Mesenchymal stem cell (in vitro differentiated cells and primary cell): ENCODE measurements at regions not wholly inside any gene's neighbourhood (a gene's known extent, or its start where the extent isn't known, plus 50 kb on each side); places are given as distances from the start of the nearest gene placed in this dataset.

ENCODE experiments used
- DNase-seq: peaks from one replicate; pipeline ENCODE4 v3.0.0-alpha.2; 2013
- H2AFZ ChIP-seq: one replicate; pipeline ENCODE4 v1.6.1; 2013; ENCODE audit warnings: low read depth, mild to moderate bottlenecking, control low read depth, inconsistent platforms, low read length, moderate library complexity
- H2AK5ac ChIP-seq: 2 replicates; pipeline ENCODE4 v1.6.1; 2013; ENCODE audit warnings: low read length, moderate library complexity, mild to moderate bottlenecking, inconsistent platforms; ENCODE audit not compliant: severe bottlenecking
- H2BK120ac ChIP-seq: one replicate; pipeline ENCODE4 v1.6.1; 2013; ENCODE audit warnings: low read depth, mild to moderate bottlenecking, inconsistent platforms, low read length, moderate library complexity
- H2BK12ac ChIP-seq, 2 experiments: one replicate each; pipeline ENCODE4 v1.6.1; 2013; ENCODE audit warnings: inconsistent platforms in 2 of 2, low read length in 2 of 2, mild to moderate bottlenecking in 2 of 2, moderate library complexity in 2 of 2, control low read depth in 1 of 2
- H2BK15ac ChIP-seq: one replicate; pipeline ENCODE4 v1.6.1; 2013; ENCODE audit warnings: mild to moderate bottlenecking, low read depth, inconsistent platforms; ENCODE audit not compliant: poor library complexity, severe bottlenecking
- H2BK5ac ChIP-seq: 2 replicates; pipeline ENCODE4 v1.6.1; 2013; ENCODE audit warnings: low read depth, mild to moderate bottlenecking, low read length, control low read depth, inconsistent platforms; ENCODE audit not compliant: poor library complexity, severe bottlenecking
- H3K14ac ChIP-seq, 2 experiments: one replicate each; pipeline ENCODE4 v1.6.1; 2013; ENCODE audit warnings: inconsistent platforms in 2 of 2, low read length in 2 of 2, control low read depth in 1 of 2, mild to moderate bottlenecking in 1 of 2, moderate library complexity in 1 of 2
- H3K18ac ChIP-seq, 2 experiments: one replicate each; pipeline ENCODE4 v1.6.1; 2013; ENCODE audit warnings: inconsistent platforms in 2 of 2, low read length in 2 of 2, control low read depth in 1 of 2, low read depth in 1 of 2, mild to moderate bottlenecking in 1 of 2
- H3K23ac ChIP-seq, 2 experiments: one replicate each; pipeline ENCODE4 v1.6.1; 2013; ENCODE audit warnings: inconsistent platforms in 2 of 2, low read length in 2 of 2, mild to moderate bottlenecking in 2 of 2, moderate library complexity in 2 of 2, control low read depth in 1 of 2
- H3K27ac ChIP-seq: 2 replicates; pipeline ENCODE4 v1.5.1; 2013; ENCODE audit warnings: mild to moderate bottlenecking, moderate library complexity, low read length, control low read depth, inconsistent platforms; ENCODE audit not compliant: poor library complexity, severe bottlenecking
- H3K27me3 ChIP-seq, 2 experiments: 2 replicates each; pipeline versions ENCODE4 v1.6.1 to v1.7.0; 2013; ENCODE audit warnings: low read length in 2 of 2, mild to moderate bottlenecking in 2 of 2, moderate library complexity in 2 of 2, control low read depth in 1 of 2, inconsistent platforms in 1 of 2; ENCODE audit not compliant: control insufficient read depth in 1 of 2, insufficient read depth in 1 of 2
- H3K36me3 ChIP-seq, 2 experiments: 2 replicates each; pipeline versions ENCODE4 v1.6.1 to v1.7.0; 2013; ENCODE audit warnings: low read length in 2 of 2, control low read depth in 1 of 2, inconsistent platforms in 1 of 2, low read depth in 1 of 2, mild to moderate bottlenecking in 1 of 2; ENCODE audit not compliant: insufficient read depth in 2 of 2, control insufficient read depth in 1 of 2
- H3K4ac ChIP-seq, 2 experiments: one replicate each; pipeline ENCODE4 v1.6.1; 2013; ENCODE audit warnings: inconsistent platforms in 2 of 2, low read length in 2 of 2, mild to moderate bottlenecking in 2 of 2, moderate library complexity in 2 of 2, control low read depth in 1 of 2, low read depth in 1 of 2
- H3K4me1 ChIP-seq: 2 replicates; pipeline ENCODE4 v1.6.1; 2013; ENCODE audit warnings: low read depth, low read length, control low read depth; ENCODE audit not compliant: control insufficient read depth, insufficient read depth
- H3K4me2 ChIP-seq: 2 replicates; pipeline ENCODE4 v1.6.1; 2013; ENCODE audit warnings: low read length, mild to moderate bottlenecking, inconsistent platforms; ENCODE audit not compliant: poor library complexity, severe bottlenecking
- H3K4me3 ChIP-seq, 2 experiments: 2 replicates each; pipeline versions ENCODE4 v1.5.1 to v1.7.0; 2013; ENCODE audit warnings: low read length in 2 of 2, mild to moderate bottlenecking in 2 of 2, control low read depth in 1 of 2, low read depth in 1 of 2; ENCODE audit not compliant: insufficient read depth in 1 of 2
- H3K79me1 ChIP-seq: replicated peaks from 2 replicates; pipeline ENCODE4 v1.6.1; 2013; ENCODE audit warnings: mild to moderate bottlenecking, control low read depth, low read length, inconsistent platforms; ENCODE audit not compliant: poor library complexity, severe bottlenecking
- H3K9ac ChIP-seq: 2 replicates; pipeline ENCODE4 v1.7.0; 2013; ENCODE audit warnings: mild to moderate bottlenecking, low read length, moderate library complexity
- H3K9me3 ChIP-seq: 2 replicates; pipeline ENCODE4 v1.7.0; 2013; ENCODE audit warnings: mild to moderate bottlenecking, low read length; ENCODE audit not compliant: control insufficient read depth
- H4K8ac ChIP-seq: one replicate; pipeline ENCODE4 v1.6.1; 2013; ENCODE audit warnings: inconsistent platforms, mild to moderate bottlenecking, low read length, moderate library complexity
- H4K91ac ChIP-seq: one replicate; pipeline ENCODE4 v1.6.1; 2013; ENCODE audit warnings: mild to moderate bottlenecking, low read length, inconsistent platforms
- WGBS: methylation state at CpG from one replicate; pipeline ENCODE4 v1.1.7; 2013; ENCODE audit warnings: mixed read lengths; 5-methylcytosine and 5-hydroxymethylcytosine counted together

GRCh38 chr2:150872756-150873395 lies 385.4 kb upstream of the RND3 start:
- Histone ChIP-seq H3K4me1 (peaks cover 2% of the 10 kb centered on the region), H3K27me3 (no peaks in the 10 kb centered on the region), H4K8ac (no peak overlapping the region), H3K23ac (no peak overlapping the region), H3K9me3 (peaks cover 11% of the 10 kb centered on the region), H2BK120ac (no peak overlapping the region), H2BK12ac (no peak overlapping the region), H3K27ac (no peak overlapping the region), H3K36me3 (no peaks in the 10 kb centered on the region), H3K18ac (no peak overlapping the region), H3K4me2 (no peak overlapping the region), H3K79me1 (no peaks in the 10 kb centered on the region), H3K14ac (no peak overlapping the region), H3K9ac (no peak overlapping the region), H2BK5ac (no peak overlapping the region), H2AFZ (no peak overlapping the region), H2BK15ac (peak overlapping the region; percentile 16), H3K4me3 (no peak overlapping the region), H2AK5ac (no peak overlapping the region), H3K4ac (no peak overlapping the region), H4K91ac (no peak overlapping the region)
- peak; percentile 22 for DNase-seq
- WGBS = 65% methylated on average over 5 of the region's 5 CpGs

GRCh38 chr2:150866431-150866830 lies 379.0 kb upstream of the RND3 start:
- Histone ChIP-seq H2AK5ac (no peak overlapping the region), H3K18ac (no peak overlapping the region), H3K4ac (no peak overlapping the region), H2AFZ (no peak overlapping the region), H3K36me3 (no peaks in the 10 kb centered on the region), H3K4me3 (no peak overlapping the region), H3K27me3 (no peaks in the 10 kb centered on the region), H3K23ac (no peak overlapping the region), H2BK12ac (no peak overlapping the region), H3K4me2 (no peak overlapping the region), H2BK5ac (no peak overlapping the region), H3K4me1 (no peaks in the 10 kb centered on the region), H3K9me3 (peaks cover 27% of the 10 kb centered on the region), H2BK15ac (no peak overlapping the region), H3K9ac (no peak overlapping the region), H2BK120ac (no peak overlapping the region), H4K91ac (no peak overlapping the region), H3K27ac (no peak overlapping the region), H3K14ac (no peak overlapping the region), H4K8ac (no peak overlapping the region), H3K79me1 (no peaks in the 10 kb centered on the region)
- peak; percentile 15 for DNase-seq

- Histone ChIP-seq H3K14ac (no peak overlapping the region), H2BK120ac (no peak overlapping the region), H3K23ac (no peak overlapping the region), H2BK15ac (no peak overlapping the region), H3K36me3 (no peaks in the 10 kb centered on the region), H3K27me3 (no peaks in the 10 kb centered on the region), H3K4me2 (no peak overlapping the region), H3K9me3 (peaks cover 24% of the 10 kb centered on the region), H4K8ac (no peak overlapping the region), H2AK5ac (no peak overlapping the region), H4K91ac (no peak overlapping the region), H2BK12ac (no peak overlapping the region), H3K4me3 (no peak overlapping the region), H2BK5ac (no peak overlapping the region), H2AFZ (no peak overlapping the region), H3K9ac (no peak overlapping the region), H3K27ac (no peak overlapping the region), H3K4me1 (no peaks in the 10 kb centered on the region), H3K18ac (no peak overlapping the region), H3K79me1 (no peaks in the 10 kb centered on the region), H3K4ac (no peak overlapping the region)
- no peak for DNase-seq
Observed at GRCh38 chr2:150863691-150864090, 376.2 kb upstream of the RND3 start.

- Histone ChIP-seq H3K27ac (no peak overlapping the region), H3K4me1 (no peaks in the 10 kb centered on the region), H3K4me2 (no peak overlapping the region), H4K91ac (no peak overlapping the region), H2AFZ (no peak overlapping the region), H3K79me1 (no peaks in the 10 kb centered on the region), H3K36me3 (no peaks in the 10 kb centered on the region), H3K27me3 (no peaks in the 10 kb centered on the region), H3K9me3 (peaks cover 2% of the 10 kb centered on the region), H3K18ac (no peak overlapping the region), H2AK5ac (no peak overlapping the region), H2BK5ac (no peak overlapping the region), H2BK120ac (no peak overlapping the region), H4K8ac (no peak overlapping the region), H3K14ac (no peak overlapping the region), H2BK15ac (no peak overlapping the region), H3K9ac (no peak overlapping the region), H3K4me3 (no peak overlapping the region), H3K23ac (no peak overlapping the region), H2BK12ac (no peak overlapping the region), H3K4ac (no peak overlapping the region)
- 73% methylated on average over 3 of the region's 3 CpGs for WGBS
- no peak for DNase-seq
Observed at GRCh38 chr2:150860301-150860700, 372.8 kb upstream of the RND3 start.
